Fibroblast of peridontal ligament (primary cell): ENCODE measurements at regions not wholly inside any gene's neighbourhood (a gene's known extent, or its start where the extent isn't known, plus 50 kb on each side); places are given as distances from the start of the nearest gene placed in this dataset.
"Not testable (repeated sequence)": the region's sequence is repeated elsewhere in the genome, so short reads cannot be mapped to it uniquely, and the experiment has no call there.

Experiments
- DNase-seq: peaks from one replicate; pipeline ENCODE4 v3.0.0-alpha.2; 2010; ENCODE audit errors: extremely low read depth

DNA sequence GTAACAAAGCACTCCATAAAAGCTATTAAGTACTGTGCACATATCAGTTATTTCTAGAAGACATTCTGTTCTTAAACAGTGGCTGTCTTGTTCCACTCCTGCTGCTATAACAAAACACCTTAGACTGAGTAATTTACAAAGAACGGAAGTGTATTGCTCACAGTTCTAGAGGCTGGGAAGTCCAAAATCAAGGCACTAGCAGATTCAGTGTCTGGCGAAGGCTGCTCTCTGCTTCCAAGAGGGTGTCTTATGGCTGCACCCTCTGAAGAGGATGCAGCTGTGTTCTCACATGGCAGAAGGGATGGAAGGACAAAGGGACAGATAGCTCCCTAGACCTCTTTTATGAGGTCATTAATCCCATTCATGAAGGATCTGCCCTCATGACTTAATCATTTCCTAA is 424.2 kb upstream of the ZMIZ1 start:
- DNase-seq, result no peak

DNA sequence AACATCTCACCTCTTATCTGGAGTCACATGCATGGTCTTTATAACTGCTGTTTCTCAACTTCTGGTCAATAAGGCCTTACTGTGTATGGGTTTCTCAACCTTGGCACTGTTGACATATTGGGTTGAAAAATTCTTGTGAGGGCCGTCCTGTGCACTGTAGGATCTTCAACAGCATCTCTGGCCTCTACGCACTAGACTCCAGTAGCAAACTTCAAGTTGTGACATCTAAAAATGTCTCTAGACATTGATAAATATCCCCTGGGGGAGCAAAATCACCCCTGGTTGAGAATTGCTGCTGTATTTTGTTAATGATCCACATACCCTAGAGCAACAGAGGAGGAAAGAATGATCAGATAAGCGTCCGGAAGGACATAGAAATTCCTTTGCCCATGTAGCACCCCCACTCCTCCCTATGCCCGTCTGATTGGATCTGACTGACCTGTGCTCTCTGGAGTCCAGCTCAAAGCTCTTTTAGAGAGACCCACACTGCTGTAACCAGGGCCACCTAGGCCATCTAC is 423.5 kb upstream of the ZMIZ1 start:
- DNase-seq, result no peak

DNA sequence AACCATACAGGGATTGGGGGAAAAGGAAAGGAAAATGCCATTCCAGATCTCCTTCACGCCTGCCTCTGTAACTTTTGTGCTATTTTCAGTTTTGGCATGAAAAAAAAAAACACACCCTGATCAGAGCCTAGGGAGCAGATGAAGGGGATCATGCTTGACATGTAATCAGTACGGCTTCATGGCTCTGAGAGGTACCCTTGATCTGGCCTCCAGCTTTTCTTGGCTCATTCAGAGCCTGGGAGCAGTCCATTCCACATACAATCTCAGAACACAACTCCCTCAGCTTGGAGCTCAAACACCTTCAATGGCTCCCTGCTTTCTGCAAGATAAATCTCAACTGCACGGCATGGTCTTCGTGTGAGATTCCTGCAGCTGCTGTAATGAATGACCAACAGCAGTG is 422.8 kb upstream of the ZMIZ1 start:
- no peak for DNase-seq

DNA sequence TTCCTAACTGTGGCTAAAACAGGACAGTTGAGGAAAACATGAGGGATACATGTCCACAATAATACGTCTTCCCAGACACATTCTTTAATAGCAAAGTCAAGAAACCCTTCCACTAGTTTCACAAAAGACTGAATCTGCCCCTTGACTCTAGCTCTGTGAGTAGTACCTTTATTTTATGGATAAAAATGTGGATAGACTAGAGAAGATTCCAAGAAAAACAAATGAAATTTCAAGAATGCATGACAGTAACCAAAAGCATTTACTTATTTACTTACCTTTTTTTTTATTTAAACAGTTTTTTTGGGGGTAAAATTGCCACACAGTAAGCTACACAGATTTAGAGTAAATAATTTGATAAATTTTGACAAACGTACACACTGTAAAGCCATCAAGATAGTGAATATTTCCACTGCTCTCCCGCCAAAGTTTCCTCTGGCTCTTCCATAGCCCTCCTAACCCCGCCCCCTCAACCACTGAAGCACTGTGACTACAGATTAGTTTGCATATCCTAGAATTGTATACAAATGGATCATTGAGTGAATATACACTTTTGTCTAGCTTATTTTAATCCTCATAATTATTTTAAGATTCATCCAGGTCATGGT is 420.4 kb upstream of the ZMIZ1 start:
- DNase-seq, result peak; percentile 23

GRCh38 chr10:78649429-78649828 is 419.3 kb upstream of the ZMIZ1 start:
- no peak for DNase-seq

DNA sequence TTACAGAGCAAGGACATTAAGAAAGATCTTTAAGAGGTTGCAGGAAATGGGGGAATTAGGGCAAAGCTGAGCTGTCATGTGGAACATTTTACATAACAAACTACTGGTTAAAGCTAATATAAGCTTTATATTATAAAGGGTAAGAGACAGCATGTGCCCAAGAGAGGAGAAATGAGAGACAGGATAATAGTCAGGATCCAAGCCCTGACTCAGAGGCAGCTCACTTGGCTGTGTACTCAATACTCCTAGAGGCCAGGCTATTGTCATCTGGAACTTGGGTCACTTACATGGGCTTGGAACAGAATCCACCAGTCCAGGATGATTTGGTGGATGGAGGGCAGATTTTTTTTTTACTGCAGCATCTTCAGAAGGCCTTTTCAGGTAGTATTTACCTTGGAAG is 418.6 kb upstream of the ZMIZ1 start:
- peak; percentile 7 for DNase-seq

DNA sequence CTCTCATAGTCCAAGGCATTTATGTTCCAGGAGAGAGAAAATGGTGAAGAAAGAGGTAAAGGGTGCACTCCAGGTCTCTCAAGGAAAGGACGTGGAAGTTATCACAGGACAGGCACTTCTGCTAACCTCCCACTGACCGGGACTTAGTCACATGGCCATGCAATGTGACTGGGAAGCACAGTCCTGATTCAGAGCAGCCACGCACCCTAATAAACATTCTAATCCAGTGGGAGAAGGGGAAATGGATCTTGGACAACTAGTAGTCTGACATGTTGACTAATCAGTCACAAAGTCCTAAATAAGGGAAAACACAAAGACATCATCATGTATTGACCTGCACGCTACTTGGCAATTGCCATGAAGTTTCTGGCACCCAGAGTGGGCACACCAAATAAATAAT is 417.5 kb upstream of the ZMIZ1 start:
- DNase-seq, result no peak

DNA sequence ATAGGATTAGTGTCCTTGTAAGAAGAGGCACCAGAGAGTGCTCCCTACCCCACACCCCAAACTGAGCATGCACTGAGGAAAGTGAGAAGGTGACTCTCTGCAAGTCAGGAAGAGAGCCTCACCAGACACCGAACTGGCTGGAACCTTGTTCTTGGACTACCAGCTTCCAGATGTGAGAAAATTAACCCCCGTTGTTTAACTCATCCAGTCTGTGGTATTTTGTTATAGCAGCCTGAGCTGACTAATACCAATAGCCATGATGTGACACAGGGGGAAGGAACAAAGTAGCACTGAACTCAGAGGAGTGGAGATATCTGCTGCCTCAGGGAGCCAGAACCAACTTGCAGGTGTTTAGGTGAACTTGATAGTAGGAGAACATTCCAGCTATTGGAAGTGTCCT is 415.2 kb upstream of the ZMIZ1 start:
- DNase-seq, result no peak

- no peak for DNase-seq
Measured at GRCh38 chr10:78654047-78654590, 414.6 kb upstream of the ZMIZ1 start.

DNA sequence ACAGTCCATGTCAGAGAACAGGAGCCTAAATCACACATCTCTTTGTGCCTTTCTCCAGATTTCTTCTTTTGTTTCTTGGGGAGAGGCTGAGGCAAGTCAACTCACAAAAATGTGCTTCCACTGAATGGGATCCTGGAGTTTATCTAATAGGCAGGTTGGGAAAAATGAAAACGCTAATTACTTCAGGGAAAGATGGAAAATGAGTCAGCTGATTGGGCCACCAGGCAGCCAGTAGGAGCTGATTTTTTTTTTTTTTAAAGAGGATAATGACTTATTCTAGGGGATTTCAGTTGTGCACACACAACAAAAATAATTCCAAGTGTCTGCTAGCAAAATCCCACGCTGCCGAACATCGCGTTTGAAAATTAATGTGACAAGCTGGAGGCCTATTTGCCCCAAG is 412.8 kb upstream of the ZMIZ1 start:
- peak; percentile 23 for DNase-seq

GRCh38 chr10:78656417-78657162 is 412.2 kb upstream of the ZMIZ1 start:
- no peak for DNase-seq

DNA sequence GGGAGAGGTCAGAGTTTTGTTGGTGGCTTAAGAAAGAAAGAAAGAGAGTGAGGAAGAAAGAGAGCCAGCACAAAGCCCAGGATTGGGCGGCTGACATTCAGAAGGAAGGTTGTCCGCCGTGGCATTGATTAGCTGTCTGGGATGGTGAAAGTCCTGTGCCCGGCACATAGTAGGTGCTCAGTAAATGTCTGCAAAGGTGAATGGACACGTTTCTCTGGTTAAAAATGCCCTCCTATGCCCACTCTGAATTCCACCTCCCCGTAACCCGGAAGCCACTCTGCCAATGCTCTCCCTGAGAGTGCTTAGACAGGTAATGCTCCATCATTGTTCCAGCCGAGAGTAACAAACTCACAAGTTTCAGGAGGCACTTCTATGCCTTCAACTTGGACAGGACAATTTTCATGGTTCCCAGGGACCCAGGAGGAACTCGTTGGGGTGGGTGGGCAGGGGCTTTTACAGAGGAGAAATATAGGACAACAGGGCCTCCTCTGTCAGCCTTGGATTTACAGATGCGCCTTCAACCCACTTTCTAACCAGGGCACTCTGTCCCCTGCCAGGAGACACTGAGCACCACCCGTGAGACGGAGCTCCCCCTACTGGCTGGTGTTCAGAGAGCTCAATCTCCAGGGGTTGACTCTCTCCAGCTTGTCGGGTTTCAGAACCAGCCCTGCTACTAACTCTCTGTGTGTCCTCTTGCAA is 411.5 kb upstream of the ZMIZ1 start:
- peak; percentile 43 for DNase-seq

DNA sequence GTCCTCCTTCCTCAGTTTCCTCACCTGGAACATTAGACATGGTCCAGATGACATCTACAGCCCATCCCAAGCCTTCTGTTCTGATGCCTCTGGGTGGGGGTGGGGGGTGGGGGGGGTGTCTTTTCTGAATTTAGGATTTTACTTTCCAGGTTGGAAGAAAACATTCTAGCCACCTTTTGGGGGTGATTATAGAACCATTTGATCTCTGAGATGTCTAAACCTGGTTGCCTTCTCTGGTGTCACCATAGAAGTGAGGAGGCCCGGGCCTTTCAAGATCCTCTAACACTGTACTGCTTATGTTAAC is 411.0 kb upstream of the ZMIZ1 start:
- DNase-seq, result no peak

DNA sequence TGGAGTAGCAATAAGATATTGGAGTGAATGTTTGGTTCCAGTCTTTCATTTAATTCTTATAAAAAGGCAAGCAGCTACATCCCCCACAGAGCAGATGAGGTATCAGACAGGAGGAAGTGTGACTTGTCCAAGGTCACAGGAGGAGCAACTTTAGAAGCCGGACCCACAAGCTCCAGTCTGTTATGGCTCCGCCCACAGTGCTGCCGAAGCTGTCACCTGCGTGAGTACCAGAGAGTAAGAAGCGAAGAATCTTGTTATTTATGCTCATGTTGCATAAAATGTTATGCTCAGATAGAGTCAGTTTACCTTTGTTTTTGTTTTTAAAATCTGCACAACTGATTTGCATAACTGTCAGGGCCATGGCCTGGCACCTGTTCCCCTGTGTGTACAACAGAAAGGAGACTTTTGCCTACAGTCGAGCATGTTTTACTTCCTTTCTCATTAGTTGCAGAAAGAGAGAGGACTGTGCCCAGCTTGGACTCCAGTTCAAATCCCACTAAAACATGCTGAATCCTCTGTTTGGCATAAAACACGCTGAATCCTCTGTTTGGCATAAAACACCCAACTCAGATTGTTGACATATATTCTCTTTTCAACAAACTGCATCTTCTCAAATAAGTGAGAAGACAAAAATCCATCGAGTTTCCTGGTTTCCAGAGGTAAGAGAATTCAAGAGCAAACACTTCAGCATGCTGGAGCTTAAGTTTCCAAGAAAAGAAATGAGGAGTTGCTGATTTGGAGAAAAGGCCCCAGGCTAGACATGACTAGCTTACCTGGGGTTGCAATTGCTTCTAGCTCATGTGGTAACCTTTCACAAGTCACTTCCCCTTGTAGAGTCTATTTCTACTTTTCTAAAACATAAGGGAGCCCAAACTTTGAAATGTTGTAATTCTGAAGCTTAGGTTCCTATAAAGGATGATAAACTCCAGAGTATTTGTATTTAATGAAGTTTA is 409.8 kb upstream of the ZMIZ1 start:
- no peak for DNase-seq

DNA sequence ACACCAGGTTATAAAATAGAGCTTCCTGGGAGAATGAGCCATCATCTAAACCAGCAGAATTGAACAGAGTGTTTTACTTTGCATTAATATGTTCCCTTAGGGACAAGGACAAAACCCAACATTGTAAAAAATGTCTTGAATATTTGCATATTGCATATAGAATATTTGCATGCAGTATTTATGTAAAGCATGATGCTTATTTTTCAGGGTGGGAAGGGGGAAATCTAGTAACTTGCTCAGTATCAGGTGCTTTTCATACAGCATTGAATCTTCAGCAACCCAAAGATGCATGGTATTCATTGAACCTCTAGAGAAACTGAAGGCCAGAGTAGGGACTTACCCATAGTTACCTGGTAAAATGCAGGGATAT is 409.2 kb upstream of the ZMIZ1 start:
- no peak for DNase-seq

GRCh38 chr10:78660446-78661106 is 408.2 kb upstream of the ZMIZ1 start:
- no peak for DNase-seq

DNA sequence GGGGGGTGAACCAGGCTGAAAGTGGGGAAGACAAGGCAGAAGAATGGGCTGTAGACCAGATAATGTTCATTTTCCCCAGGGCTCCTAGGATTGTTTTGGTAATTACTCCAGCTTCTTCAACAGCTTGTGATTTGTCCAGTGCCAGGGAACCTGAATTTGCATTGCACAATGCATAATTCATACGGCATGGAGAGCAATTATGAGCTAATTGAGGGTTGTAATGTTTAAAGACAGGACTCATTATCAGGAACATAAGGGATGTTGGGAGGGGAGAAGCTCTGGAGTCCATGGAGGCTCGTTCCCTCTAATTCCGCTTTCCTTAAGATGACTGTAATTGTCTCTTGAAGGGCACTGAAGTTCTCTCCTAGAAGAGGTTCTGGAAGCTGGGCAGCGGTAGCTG is 405.0 kb upstream of the ZMIZ1 start:
- DNase-seq, result no peak

DNA sequence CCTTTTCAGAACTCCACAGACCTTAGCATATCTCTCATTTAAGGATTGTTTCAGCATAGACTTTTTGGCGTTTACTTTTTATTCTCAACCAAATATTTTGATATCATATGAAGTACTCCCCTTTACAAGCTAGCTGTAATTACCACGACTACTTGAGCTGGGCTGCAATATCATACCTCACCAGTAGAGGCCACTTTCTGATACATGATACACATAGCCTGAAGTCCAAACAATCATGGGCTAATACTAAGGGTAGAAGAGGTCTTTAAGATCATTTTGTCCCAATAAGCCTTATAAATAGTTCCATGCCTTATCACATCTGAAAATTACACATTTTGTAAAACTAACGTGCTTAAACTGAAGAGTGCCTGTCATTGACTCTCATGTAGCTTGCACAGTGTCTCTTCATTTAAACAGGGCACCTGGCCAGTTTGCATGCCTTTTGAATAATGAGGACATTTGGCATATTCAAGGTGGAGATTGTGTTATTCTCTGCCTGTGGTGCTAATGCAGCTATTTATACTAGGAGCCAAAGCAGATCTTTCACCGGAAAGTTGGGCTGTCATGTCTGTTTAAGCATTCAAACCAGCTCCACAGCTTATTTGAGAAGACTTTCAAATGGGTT is 403.7 kb upstream of the ZMIZ1 start:
- peak; percentile 30 for DNase-seq

GRCh38 chr10:78672918-78673317 is 395.8 kb upstream of the ZMIZ1 start:
- peak; percentile 84 for DNase-seq

- DNase-seq, result not testable (repeated sequence)
Measured at GRCh38 chr10:78681141-78681540, 387.6 kb upstream of the ZMIZ1 start.

GRCh38 chr10:78681986-78682385 is 386.8 kb upstream of the ZMIZ1 start:
- DNase-seq, result not testable (repeated sequence)
